ENCODE measurements at regions not wholly inside any gene's neighbourhood (a gene's known extent, or its start where the extent isn't known, plus 50 kb on each side); places are given as distances from the start of the nearest gene placed in this dataset.

- TF ChIP-seq, protein P1, sequence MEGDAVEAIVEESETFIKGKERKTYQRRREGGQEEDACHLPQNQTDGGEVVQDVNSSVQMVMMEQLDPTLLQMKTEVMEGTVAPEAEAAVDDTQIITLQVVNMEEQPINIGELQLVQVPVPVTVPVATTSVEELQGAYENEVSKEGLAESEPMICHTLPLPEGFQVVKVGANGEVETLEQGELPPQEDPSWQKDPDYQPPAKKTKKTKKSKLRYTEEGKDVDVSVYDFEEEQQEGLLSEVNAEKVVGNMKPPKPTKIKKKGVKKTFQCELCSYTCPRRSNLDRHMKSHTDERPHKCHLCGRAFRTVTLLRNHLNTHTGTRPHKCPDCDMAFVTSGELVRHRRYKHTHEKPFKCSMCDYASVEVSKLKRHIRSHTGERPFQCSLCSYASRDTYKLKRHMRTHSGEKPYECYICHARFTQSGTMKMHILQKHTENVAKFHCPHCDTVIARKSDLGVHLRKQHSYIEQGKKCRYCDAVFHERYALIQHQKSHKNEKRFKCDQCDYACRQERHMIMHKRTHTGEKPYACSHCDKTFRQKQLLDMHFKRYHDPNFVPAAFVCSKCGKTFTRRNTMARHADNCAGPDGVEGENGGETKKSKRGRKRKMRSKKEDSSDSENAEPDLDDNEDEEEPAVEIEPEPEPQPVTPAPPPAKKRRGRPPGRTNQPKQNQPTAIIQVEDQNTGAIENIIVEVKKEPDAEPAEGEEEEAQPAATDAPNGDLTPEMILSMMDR (conservative IDR thresholded peaks at IDR 0.05; ENCODE audit: low read depth, low read length) = no peak
- TF ChIP-seq POLR2A (IDR thresholded peaks at IDR 0.05; ENCODE audit: low read depth, low read length) (no peak), BHLHE40 (IDR thresholded peaks at IDR 0.05; ENCODE audit: low read depth, low read length) (no peak), NFE2L2 (IDR thresholded peaks at IDR 0.05; ENCODE audit: low read depth, low read length) (no peak), MXI1 (IDR thresholded peaks at IDR 0.05; ENCODE audit: borderline replicate concordance, low read depth, low read length) (no peak), RAD21 (IDR thresholded peaks at IDR 0.05; ENCODE audit: low read length) (no peak), CEBPB (IDR thresholded peaks at IDR 0.05; ENCODE audit: low read depth, low read length) (peak; percentile 50), MAFK (IDR thresholded peaks at IDR 0.05; ENCODE audit: low read depth, low read length) (no peak), RFX5 (IDR thresholded peaks at IDR 0.05; ENCODE audit: low read depth, low read length) (no peak), CHD1 (IDR thresholded peaks at IDR 0.05; ENCODE audit: low read depth, low read length) (no peak), MAZ (IDR thresholded peaks at IDR 0.05; ENCODE audit: borderline replicate concordance, low read depth, low read length) (no peak)
- TF ChIP-seq, protein P2, sequence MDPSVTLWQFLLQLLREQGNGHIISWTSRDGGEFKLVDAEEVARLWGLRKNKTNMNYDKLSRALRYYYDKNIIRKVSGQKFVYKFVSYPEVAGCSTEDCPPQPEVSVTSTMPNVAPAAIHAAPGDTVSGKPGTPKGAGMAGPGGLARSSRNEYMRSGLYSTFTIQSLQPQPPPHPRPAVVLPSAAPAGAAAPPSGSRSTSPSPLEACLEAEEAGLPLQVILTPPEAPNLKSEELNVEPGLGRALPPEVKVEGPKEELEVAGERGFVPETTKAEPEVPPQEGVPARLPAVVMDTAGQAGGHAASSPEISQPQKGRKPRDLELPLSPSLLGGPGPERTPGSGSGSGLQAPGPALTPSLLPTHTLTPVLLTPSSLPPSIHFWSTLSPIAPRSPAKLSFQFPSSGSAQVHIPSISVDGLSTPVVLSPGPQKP (IDR thresholded peaks at IDR 0.05; ENCODE audit: borderline replicate concordance, low read depth, low read length) = no peak
These were observed 329.4 kb upstream of the CCL2 start for GRCh38 chr17:33925649-33926048.

Measured in IMR-90 (cell line).